HCT116 (cell line): ENCODE measurements at regions not wholly inside any gene's neighbourhood (a gene's known extent, or its start where the extent isn't known, plus 50 kb on each side); places are given as distances from the start of the nearest gene placed in this dataset.

Experiments used
- ATAC-seq: fragments of 200-7000 bp; cut with Tn5 transposase; 2 replicates; pipeline ENCODE4 v1.9.1; 2020; ENCODE audit warnings: mild to moderate bottlenecking, moderate library complexity
- BruUV-seq: library from RNA; stranded (reverse); fragments of 400-500 nt; replicated peaks from 2 replicates; lab custom pipeline; 2021; lab: Mats Ljungman, UMichigan
- CTCF ChIA-PET: fragments of 300-600 bp; sonication (Branson Sonifier 250); formaldehyde crosslinking; loops from one replicate; lab custom pipeline; 2021; ENCODE audit warnings: antibody characterized with exemption; lab: Charles Lee
- POLR2A ChIA-PET: fragments of 300-600, 350-600 bp; sonication (Branson Sonifier 250); formaldehyde crosslinking; loops from one replicate; lab custom pipeline; 2021; ENCODE audit warnings: antibody characterized with exemption; lab: Charles Lee
- RAD21 ChIA-PET, 2 experiments: fragments of 300-600 bp; sonication (Branson Sonifier 250); formaldehyde crosslinking; loops; one replicate each; lab custom pipeline; 2023; ENCODE audit warnings: low total read pairs in 2 of 2; ENCODE audit not compliant: uncharacterized antibody in 2 of 2, unreplicated experiment in 2 of 2, low non-redundant PET in 1 of 2; lab: Charles Lee
- DNase-seq: peaks from one replicate; pipeline ENCODE4 v3.0.0-alpha.2; 2010; ENCODE audit warnings: low read depth, low spot score
- H2AFZ ChIP-seq: fragments of 200-600 bp; shearing (Covaris generic), sonication (generic); 2 replicates; pipeline ENCODE4 v1.6.1; 2017; ENCODE audit warnings: low read depth, mixed run types, mixed read lengths, antibody characterized with exemption, low read length; ENCODE audit not compliant: poor library complexity, severe bottlenecking
- H3K27ac ChIP-seq: 2 replicates; pipeline ENCODE4 v1.5.1; 2012; ENCODE audit warnings: low read depth, low read length
- H3K27me3 ChIP-seq: fragments of 200-600 bp; sonication (generic); 2 replicates; pipeline ENCODE4 v1.6.1; 2016; ENCODE audit warnings: mixed run types, low read length, mixed read lengths; ENCODE audit not compliant: insufficient read depth
- H3K36me3 ChIP-seq, 2 experiments: fragments of 200-500 bp in 1 of 2; fragments of 200-600 bp in 1 of 2; sonication (Bioruptor generic) in 1 of 2; sonication (generic) in 1 of 2; 2 replicates each; pipeline versions ENCODE4 v1.5.1 to v1.6.1; 2014 to 2016; ENCODE audit warnings: low read length in 2 of 2, inconsistent platforms in 1 of 2, mixed read lengths in 1 of 2, mixed run types in 1 of 2; ENCODE audit not compliant: insufficient read depth in 2 of 2, control insufficient read depth in 1 of 2
- H3K4me1 ChIP-seq, 2 experiments: fragments of 200-600 bp in 1 of 2; sonication (generic) in 1 of 2; 2 replicates each; pipeline versions ENCODE4 v1.5.1 to v1.6.1; 2012 to 2017; ENCODE audit warnings: low read length in 2 of 2, inconsistent platforms in 1 of 2, mild to moderate bottlenecking in 1 of 2, mixed read lengths in 1 of 2, mixed run types in 1 of 2, moderate library complexity in 1 of 2; ENCODE audit not compliant: insufficient read depth in 2 of 2, control insufficient read depth in 1 of 2
- H3K4me2 ChIP-seq: fragments of 200-600 bp; sonication (generic); 2 replicates; pipeline ENCODE4 v1.6.1; 2017; ENCODE audit warnings: mixed run types, low read length, mixed read lengths
- H3K4me3 ChIP-seq, 2 experiments: fragments of 200-600 bp in 1 of 2; sonication (generic) in 1 of 2; replicated peaks in 1 of 2; 2 replicates each; pipeline ENCODE4 v1.5.1; 2011 to 2016; ENCODE audit warnings: low read length in 2 of 2, control low read depth in 1 of 2, low read depth in 1 of 2, mild to moderate bottlenecking in 1 of 2, mixed read lengths in 1 of 2, mixed run types in 1 of 2
- H3K79me2 ChIP-seq: fragments of 200-600 bp; sonication (generic); 2 replicates; pipeline ENCODE4 v1.6.1; 2017; ENCODE audit warnings: mild to moderate bottlenecking, mixed run types, low read length, moderate library complexity, mixed read lengths; ENCODE audit not compliant: insufficient read depth
- H3K9ac ChIP-seq: fragments of 200-600 bp; sonication (generic); 2 replicates; pipeline ENCODE4 v1.6.1; 2016; ENCODE audit warnings: low read length, mixed read lengths
- H3K9me2 ChIP-seq: fragments of 200-600 bp; sonication (generic), shearing (Covaris generic); 2 replicates; pipeline ENCODE4 v1.6.1; 2017; ENCODE audit warnings: mixed run types, mild to moderate bottlenecking, moderate library complexity; ENCODE audit not compliant: insufficient read depth
- H3K9me3 ChIP-seq, 2 experiments: fragments of 200-500 bp in 1 of 2; fragments of 200-600 bp in 1 of 2; sonication (Bioruptor generic) in 1 of 2; sonication (generic) in 1 of 2; 2 replicates each; pipeline ENCODE4 v1.6.1; 2014 to 2017; ENCODE audit warnings: low read length in 2 of 2, mixed read lengths in 2 of 2, inconsistent platforms in 1 of 2, low read depth in 1 of 2, mild to moderate bottlenecking in 1 of 2, mixed run types in 1 of 2, moderate library complexity in 1 of 2; ENCODE audit not compliant: control insufficient read depth in 1 of 2, insufficient read depth in 1 of 2
- H4K20me1 ChIP-seq: fragments of 200-600 bp; sonication (generic), shearing (Covaris generic); 2 replicates; pipeline ENCODE4 v1.6.1; 2017; ENCODE audit warnings: mixed run types, mild to moderate bottlenecking, moderate library complexity; ENCODE audit not compliant: insufficient read depth
- JUND ChIP-seq: IDR thresholded peaks from 2 replicates; pipeline ENCODE4 v1.6.1; 2012
- SIN3A ChIP-seq: IDR thresholded peaks from 2 replicates; pipeline ENCODE4 v1.6.1; 2012; ENCODE audit warnings: low read depth
- intact Hi-C: fragments of 100-400 bp; cut with micrococcal nuclease; formaldehyde crosslinking; loops from 2 replicates; pipeline ENCODE4 v1.10.0; 2022
- TF ChIP-seq, protein P1 (sequence below): IDR thresholded peaks from 2 replicates; pipeline ENCODE4 v1.6.1; 2012; ENCODE audit warnings: low read depth
- TF ChIP-seq, protein P2 (sequence below): IDR thresholded peaks from 2 replicates; pipeline ENCODE4 v1.6.1; 2012

DNA sequence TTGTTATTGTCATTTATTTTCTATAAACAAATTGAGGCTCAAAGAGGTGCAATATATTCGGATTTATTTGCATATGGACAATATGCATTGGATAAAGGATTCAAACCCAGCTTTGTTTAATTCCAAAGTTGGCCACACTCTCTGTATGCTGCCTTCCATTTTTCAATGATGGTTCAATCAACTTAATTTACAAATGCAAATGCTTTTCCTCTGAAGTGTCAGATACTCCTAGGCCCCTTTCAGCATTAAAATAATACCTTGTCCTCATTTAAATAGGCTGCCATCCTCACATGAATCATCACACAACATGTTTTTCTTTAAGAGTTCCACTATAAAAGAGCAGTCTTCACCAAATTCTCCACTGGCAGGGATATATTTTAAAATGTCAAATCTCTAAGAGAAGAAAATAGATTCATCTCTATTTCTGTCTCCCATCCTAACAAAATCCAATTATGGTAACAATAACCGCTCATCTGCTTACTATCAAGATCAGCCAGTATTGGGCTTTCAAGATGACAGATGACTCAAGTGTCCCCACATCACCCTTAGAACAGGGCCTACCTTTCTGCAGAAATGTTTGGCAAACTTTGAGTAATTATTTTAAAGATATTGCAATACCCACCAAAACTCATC, 114.8 kb downstream of the SCG2 start:
- BruUV-seq = no TSS peak

More for the DNA sequence above, 114.8 kb downstream of the SCG2 start:
- Histone ChIP-seq H3K27me3 (no peaks in the 10 kb centered on the region), H3K36me3 (no peaks in the 10 kb centered on the region), H3K79me2 (no peaks in the 10 kb centered on the region), H3K9ac (no peak overlapping the region), H4K20me1 (no peaks in the 10 kb centered on the region), H2AFZ (no peak overlapping the region)
- intact Hi-C loops = no loop called here
- no peak for DNase-seq
- ATAC-seq = no peak
- TF ChIP-seq SIN3A (no peak), JUND (no peak)
- TF ChIP-seq, protein P1, sequence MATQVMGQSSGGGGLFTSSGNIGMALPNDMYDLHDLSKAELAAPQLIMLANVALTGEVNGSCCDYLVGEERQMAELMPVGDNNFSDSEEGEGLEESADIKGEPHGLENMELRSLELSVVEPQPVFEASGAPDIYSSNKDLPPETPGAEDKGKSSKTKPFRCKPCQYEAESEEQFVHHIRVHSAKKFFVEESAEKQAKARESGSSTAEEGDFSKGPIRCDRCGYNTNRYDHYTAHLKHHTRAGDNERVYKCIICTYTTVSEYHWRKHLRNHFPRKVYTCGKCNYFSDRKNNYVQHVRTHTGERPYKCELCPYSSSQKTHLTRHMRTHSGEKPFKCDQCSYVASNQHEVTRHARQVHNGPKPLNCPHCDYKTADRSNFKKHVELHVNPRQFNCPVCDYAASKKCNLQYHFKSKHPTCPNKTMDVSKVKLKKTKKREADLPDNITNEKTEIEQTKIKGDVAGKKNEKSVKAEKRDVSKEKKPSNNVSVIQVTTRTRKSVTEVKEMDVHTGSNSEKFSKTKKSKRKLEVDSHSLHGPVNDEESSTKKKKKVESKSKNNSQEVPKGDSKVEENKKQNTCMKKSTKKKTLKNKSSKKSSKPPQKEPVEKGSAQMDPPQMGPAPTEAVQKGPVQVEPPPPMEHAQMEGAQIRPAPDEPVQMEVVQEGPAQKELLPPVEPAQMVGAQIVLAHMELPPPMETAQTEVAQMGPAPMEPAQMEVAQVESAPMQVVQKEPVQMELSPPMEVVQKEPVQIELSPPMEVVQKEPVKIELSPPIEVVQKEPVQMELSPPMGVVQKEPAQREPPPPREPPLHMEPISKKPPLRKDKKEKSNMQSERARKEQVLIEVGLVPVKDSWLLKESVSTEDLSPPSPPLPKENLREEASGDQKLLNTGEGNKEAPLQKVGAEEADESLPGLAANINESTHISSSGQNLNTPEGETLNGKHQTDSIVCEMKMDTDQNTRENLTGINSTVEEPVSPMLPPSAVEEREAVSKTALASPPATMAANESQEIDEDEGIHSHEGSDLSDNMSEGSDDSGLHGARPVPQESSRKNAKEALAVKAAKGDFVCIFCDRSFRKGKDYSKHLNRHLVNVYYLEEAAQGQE = no peak
- TF ChIP-seq, protein P2, sequence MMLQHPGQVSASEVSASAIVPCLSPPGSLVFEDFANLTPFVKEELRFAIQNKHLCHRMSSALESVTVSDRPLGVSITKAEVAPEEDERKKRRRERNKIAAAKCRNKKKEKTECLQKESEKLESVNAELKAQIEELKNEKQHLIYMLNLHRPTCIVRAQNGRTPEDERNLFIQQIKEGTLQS = no peak
- TF ChIP-seq, all 23 proteins: peak for 0
- no peak overlapping the region for H3K4me2 ChIP-seq
- H3K27ac ChIP-seq = no peak overlapping the region
- RAD21 ChIA-PET = no interaction called here
- POLR2A ChIA-PET = no interaction called here
- H3K4me1 ChIP-seq = peaks cover 6 to 11% of the 10 kb centered on the region in 2 experiments; a peak in 3 of 4 replicates
- H3K9me2 ChIP-seq = no peaks in the 10 kb centered on the region
- CTCF ChIA-PET = no interaction called here
- no peaks in the 10 kb centered on the region for H3K9me3 ChIP-seq
- no peak overlapping the region for H3K4me3 ChIP-seq
